ENCODE measurements at regions not wholly inside any gene's neighbourhood (a gene's known extent, or its start where the extent isn't known, plus 50 kb on each side); places are given as distances from the start of the nearest gene placed in this dataset.
"Not testable (repeated sequence)": the region's sequence is repeated elsewhere in the genome, so short reads cannot be mapped to it uniquely, and the experiment has no call there.

- no peak overlapping the region for H3K4me3 ChIP-seq (ENCODE audit: low read depth, low read length)
- in situ Hi-C loops (cut with HindIII; ENCODE audit: low sequenced_read_pairs) = no loop called here
- TF ChIP-seq, protein P1, sequence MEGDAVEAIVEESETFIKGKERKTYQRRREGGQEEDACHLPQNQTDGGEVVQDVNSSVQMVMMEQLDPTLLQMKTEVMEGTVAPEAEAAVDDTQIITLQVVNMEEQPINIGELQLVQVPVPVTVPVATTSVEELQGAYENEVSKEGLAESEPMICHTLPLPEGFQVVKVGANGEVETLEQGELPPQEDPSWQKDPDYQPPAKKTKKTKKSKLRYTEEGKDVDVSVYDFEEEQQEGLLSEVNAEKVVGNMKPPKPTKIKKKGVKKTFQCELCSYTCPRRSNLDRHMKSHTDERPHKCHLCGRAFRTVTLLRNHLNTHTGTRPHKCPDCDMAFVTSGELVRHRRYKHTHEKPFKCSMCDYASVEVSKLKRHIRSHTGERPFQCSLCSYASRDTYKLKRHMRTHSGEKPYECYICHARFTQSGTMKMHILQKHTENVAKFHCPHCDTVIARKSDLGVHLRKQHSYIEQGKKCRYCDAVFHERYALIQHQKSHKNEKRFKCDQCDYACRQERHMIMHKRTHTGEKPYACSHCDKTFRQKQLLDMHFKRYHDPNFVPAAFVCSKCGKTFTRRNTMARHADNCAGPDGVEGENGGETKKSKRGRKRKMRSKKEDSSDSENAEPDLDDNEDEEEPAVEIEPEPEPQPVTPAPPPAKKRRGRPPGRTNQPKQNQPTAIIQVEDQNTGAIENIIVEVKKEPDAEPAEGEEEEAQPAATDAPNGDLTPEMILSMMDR (IDR thresholded peaks at IDR 0.05; ENCODE audit: low read depth, low read length, missing control alignments) = no peak
- no peak for DNase-seq (ENCODE audit: low read depth)
Observed at GRCh38 chr7:81002421-81002820, 83.6 kb upstream of the SEMA3C start.

DNA sequence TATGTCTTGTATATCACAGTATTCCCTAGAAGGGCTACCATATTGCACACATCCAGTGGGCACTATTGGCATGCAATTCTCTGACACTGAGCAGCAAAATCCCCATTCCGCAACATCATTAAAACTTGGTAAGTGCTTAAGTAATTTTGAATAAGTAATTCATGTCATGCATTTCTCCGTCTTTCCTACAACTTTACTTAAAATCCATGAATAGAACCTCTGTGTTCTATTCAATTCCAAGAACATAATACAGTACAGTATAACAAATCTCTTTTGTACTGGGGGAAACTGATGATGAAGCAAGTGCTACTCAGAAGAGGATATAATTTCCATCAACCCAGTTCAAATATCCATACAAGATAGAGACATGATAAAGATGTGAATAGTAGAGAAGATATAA, 80.9 kb upstream of the SEMA3C start:
- in situ Hi-C loops (cut with HindIII; ENCODE audit: low sequenced_read_pairs) = no loop called here
- DNase-seq (ENCODE audit: low read depth) = no peak
- TF ChIP-seq, protein P1 (IDR thresholded peaks at IDR 0.05; ENCODE audit: low read depth, low read length, missing control alignments) = no peak
- H3K4me3 ChIP-seq (ENCODE audit: low read depth, low read length) = no peak overlapping the region

GRCh38 chr7:80999100-80999499, 80.2 kb upstream of the SEMA3C start:
- in situ Hi-C loops (cut with HindIII; ENCODE audit: low sequenced_read_pairs) = no loop called here
- TF ChIP-seq, protein P1 (IDR thresholded peaks at IDR 0.05; ENCODE audit: low read depth, low read length, missing control alignments) = no peak
- no peak for DNase-seq (ENCODE audit: low read depth)
- no peak overlapping the region for H3K4me3 ChIP-seq (ENCODE audit: low read depth, low read length)

GRCh38 chr7:80997841-80998240, 79.0 kb upstream of the SEMA3C start:
- in situ Hi-C loops (cut with HindIII; ENCODE audit: low sequenced_read_pairs) = no loop called here
- DNase-seq (ENCODE audit: low read depth) = no peak
- H3K4me3 ChIP-seq (ENCODE audit: low read depth, low read length) = no peak overlapping the region
- TF ChIP-seq, protein P1 (IDR thresholded peaks at IDR 0.05; ENCODE audit: low read depth, low read length, missing control alignments) = no peak

GRCh38 chr7:80996236-80996635, 77.4 kb upstream of the SEMA3C start:
- in situ Hi-C loops (cut with HindIII; ENCODE audit: low sequenced_read_pairs); DNase-seq (ENCODE audit: low read depth); H3K4me3 ChIP-seq (ENCODE audit: low read depth, low read length): not testable (repeated sequence)

GRCh38 chr7:80991654-80992053, 72.8 kb upstream of the SEMA3C start:
- in situ Hi-C loops (cut with HindIII; ENCODE audit: low sequenced_read_pairs) = no loop called here
- no peak for DNase-seq (ENCODE audit: low read depth)
- no peak overlapping the region for H3K4me3 ChIP-seq (ENCODE audit: low read depth, low read length)
- TF ChIP-seq, protein P1 (IDR thresholded peaks at IDR 0.05; ENCODE audit: low read depth, low read length, missing control alignments) = no peak

- DNase-seq (ENCODE audit: low read depth) = no peak
- in situ Hi-C loops (cut with HindIII; ENCODE audit: low sequenced_read_pairs) = no loop called here
- TF ChIP-seq, protein P1 (IDR thresholded peaks at IDR 0.05; ENCODE audit: low read depth, low read length, missing control alignments) = no peak
- H3K4me3 ChIP-seq (ENCODE audit: low read depth, low read length) = no peak overlapping the region
Observed at GRCh38 chr7:80984619-80985018, 65.8 kb upstream of the SEMA3C start.

Data from astrocyte of the cerebellum (primary cell).